HS-27A (cell line): ENCODE measurements at regions not wholly inside any gene's neighbourhood (a gene's known extent, or its start where the extent isn't known, plus 50 kb on each side); places are given as distances from the start of the nearest gene placed in this dataset.

Experiments used
- DNase-seq: peaks from one replicate; pipeline ENCODE4 v3.0.0-alpha.2; 2012; ENCODE audit warnings: low read depth, missing footprints

DNA sequence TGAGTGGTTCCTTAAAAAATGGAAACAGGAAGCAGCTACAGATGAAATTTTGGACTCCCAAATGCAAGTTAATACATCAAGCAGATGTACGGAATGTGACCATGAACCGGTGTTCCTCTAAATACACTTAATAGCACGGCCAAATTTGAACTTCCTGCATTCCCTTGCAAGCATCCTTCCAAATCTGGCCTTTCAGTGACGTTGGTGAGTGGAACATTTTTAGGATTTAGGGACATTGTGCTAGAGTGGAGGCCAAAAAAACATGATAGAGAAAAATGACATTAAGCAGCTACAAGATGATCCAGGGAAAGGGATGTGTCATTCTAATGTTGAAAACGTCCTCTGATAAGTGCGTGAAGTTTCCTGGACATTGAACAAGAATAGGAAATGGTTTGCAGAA lies 62.1 kb downstream of the CTAGE1 start:
- DNase-seq = no peak

- no peak for DNase-seq
Observed at GRCh38 chr18:22355069-22355468, 62.6 kb downstream of the CTAGE1 start.

GRCh38 chr18:22349966-22350365 lies 67.7 kb downstream of the CTAGE1 start:
- DNase-seq = no peak

- no peak for DNase-seq
Observed at GRCh38 chr18:22349317-22349898, 68.3 kb downstream of the CTAGE1 start.

GRCh38 chr18:22348521-22349316 lies 69.0 kb downstream of the CTAGE1 start:
- no peak for DNase-seq

DNA sequence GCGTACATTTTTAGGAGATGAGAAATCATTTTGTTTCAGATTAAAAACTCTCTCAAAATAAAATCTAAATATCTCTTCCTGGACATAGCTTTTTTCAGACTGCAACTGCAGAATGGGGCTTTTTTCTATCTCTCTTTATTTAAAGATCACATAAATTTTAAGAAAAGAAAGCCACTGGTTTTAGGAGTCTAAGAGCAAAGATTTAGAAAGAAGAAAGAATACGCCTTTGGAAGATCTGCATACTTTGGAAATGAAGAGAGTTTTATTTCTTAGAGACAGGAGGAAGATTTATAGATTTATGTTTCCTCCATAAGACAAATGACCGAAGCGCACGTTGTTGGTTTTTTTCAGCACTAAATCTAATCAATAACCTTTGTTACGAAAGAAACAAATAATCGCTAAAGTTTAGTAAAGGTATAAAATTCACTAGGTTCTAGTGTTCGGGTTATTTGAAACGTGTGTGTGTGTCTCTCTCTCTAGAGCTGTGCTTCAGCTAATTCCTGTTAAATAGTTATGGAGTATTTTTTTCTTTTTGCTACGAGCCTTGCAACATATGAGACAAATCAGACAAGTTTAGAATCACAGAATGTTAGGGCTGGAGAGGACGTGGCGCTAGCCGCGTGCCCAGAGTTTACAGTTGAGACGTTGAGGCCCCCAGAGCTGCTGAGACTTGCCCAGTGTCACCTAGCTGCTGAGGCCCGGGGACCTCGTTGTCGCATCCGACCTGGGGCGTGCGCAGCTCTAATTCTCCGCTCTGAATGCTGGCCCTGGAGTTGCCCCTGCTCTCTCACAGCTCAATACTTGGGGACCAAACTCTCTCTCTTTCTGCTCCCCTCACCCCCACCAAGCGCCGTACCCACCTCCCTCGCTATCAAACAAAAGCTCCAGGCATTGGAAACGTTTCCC lies 69.9 kb downstream of the CTAGE1 start:
- no peak for DNase-seq

DNA sequence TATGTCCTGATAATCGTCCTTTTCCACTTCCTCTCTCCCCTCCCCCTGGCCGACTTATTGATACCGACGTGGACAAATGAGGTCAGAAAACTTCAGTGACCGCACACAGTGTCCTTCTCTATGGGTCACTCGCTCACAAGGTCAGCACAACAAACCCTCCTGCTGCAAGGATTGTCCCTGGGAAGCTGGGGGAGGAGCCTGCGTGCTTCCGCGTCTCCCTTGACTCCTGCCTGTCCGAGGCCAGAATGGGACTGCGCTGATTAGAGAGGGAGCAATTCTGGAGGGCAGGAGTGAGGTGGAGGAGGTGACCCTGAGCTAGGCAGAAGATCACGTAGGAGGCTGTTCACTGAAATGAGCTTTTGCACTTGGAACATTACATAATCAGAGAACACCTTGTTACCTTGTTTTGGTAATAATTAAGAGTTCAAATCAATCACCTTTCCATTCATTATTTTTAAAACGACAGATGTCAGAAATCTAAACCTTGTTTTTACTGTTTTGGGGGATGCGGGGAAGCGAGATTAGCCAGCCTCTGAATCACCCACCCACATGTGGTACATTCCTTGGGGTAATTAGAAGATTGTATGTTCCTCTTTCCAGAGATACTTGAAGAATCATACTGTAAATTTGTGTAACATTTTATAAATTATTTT lies 70.6 kb downstream of the CTAGE1 start:
- DNase-seq = no peak

DNA sequence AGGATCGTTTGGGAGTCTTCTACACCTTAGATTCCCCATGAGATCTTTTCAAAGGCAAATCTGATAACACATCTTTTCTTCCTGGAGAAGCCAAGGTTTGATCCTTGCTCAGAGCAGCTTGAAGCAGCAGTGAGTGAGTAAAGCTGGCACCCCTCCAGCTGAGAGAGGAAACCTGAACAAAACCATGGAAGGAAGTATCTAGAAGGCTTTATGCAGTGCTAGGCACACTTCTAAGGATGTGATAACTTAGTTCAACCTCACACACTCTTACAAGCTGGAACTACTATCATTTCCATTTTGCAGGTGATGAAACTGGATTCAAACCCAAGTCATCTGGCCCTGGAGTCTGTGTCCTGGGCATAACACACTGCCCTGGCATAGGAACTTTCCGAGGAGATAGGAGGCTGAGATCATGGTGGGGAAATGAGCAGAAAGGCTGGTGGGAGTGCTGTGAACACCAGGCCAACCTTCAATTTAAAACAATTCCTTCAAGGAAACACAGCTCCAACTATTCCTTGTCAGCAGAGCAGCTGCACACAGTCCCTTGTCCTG lies 71.2 kb downstream of the CTAGE1 start:
- no peak for DNase-seq

DNA sequence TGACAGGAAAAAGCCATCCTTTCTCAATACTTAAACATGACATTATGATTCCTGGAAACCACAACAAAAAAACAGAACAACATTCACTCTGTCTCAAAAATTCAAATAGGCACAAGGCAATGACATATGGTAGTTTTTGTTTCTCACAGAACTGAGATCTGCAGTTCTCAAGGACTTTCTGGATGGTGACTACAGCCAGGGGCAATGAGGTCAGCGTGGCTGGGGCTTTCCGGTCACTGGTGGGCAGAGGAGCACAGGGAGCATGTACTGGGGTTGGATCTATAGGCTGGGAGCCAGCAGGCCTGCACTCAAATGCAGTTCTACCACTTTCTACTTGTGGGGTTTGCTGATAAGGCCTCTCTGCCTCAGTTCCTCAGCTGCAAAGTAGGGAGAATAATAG lies 72.0 kb downstream of the CTAGE1 start:
- DNase-seq = no peak

DNA sequence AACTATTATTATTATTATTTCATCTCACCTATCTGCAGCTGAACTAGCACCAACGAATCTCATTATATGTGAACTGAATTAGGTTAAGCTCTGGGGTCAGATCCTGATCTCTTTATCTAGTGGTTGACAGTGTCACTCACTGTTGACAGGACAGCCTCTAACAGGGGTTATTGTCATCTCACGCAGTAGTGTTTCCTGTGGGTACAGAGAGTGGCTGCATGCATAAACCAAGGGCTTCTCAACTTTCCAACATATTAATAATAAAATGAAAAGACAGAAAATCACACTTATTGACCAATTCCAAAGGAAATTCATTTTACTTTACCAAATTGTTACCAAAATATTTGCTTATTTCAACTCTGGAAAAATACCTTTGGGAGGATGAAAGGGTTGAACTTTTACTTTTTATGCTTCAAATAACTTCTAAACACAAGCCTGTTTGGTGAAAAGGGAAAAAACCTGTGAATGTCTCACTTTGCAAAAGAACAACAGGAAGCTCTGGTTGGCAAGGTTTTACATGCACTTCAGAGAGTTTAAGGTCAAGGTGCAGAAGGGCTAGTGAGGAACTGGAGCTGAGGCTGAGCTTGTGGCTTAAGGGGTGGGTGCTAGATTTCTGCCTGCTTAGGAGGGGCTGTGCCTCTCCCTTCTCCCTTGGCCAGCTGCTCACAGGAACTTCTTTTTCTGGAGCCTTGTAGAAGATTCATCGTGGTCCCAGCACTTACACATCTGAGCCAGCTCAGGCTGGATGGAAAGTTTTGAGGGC lies 72.6 kb downstream of the CTAGE1 start:
- no peak for DNase-seq

DNA sequence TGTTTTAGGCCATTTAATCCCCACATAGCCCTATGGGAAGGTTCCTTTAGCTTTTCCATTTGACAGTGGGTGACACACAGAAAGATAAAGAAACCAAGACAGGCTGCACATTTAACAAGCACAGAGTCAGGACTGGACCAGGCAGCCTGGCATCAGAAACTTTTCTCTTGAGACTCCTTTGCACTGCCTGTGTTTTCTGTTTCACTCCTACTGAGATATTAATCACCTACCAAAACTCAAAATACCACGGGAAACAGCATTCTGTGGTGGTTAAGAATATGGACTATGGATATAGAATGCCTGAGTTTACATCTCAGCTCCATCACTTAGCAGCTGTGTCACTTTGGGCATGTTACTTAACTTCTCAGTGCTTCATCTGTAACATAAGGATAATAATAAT lies 73.3 kb downstream of the CTAGE1 start:
- DNase-seq = no peak

GRCh38 chr18:22343613-22344012 lies 74.1 kb downstream of the CTAGE1 start:
- no peak for DNase-seq

GRCh38 chr18:22342625-22343024 lies 75.1 kb downstream of the CTAGE1 start:
- no peak for DNase-seq

GRCh38 chr18:22340331-22340730 lies 77.4 kb downstream of the CTAGE1 start:
- no peak for DNase-seq

- DNase-seq = no peak
Observed at GRCh38 chr18:22339913-22340312, 77.8 kb downstream of the CTAGE1 start.

GRCh38 chr18:22337833-22338232 lies 79.9 kb downstream of the CTAGE1 start:
- no peak for DNase-seq

- no peak for DNase-seq
Observed at GRCh38 chr18:22337306-22337705, 80.4 kb downstream of the CTAGE1 start.

- no peak for DNase-seq
Observed at GRCh38 chr18:22336406-22336805, 81.3 kb downstream of the CTAGE1 start.

- DNase-seq = no peak
Observed at GRCh38 chr18:22335731-22336198, 82.0 kb downstream of the CTAGE1 start.

- DNase-seq = no peak
Observed at GRCh38 chr18:22334567-22334966, 83.1 kb downstream of the CTAGE1 start.

DNA sequence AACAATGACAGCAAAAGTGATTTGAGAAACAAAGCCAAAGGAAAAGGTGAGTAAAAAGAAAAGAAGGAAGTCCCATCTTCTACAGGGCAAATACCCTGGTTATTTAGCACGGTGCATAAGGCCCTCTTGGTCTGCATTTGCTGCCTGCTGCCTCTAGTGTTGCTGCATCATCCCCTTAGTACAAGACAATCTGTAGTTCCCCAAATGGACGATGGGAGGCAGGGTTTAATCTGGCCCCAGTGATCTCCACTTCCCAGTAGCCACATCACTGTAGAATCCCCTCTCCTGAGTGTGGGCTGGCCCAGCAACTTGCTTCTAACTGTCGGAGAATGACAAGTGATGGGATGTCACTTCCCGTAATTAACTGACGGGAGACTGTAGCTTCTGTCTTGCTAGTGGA lies 85.1 kb downstream of the CTAGE1 start:
- DNase-seq = no peak
